Lung (tissue), 11 donors: ENCODE measurements at regions not wholly inside any gene's neighbourhood (a gene's known extent, or its start where the extent isn't known, plus 50 kb on each side); places are given as distances from the start of the nearest gene placed in this dataset.

Source experiments
- ATAC-seq: fragments of 200-7000 bp; cut with Tn5 transposase; one replicate; pipeline ENCODE4 v1.9.1; 2020; ENCODE audit warnings: moderate number of reproducible peaks; ENCODE audit not compliant: insufficient read depth, low FRiP score
- DNase-seq, 3 donors: peaks; one replicate each; pipeline ENCODE4 v3.0.0-alpha.2; 2013 to 2017
- H3K27ac ChIP-seq, 2 donors: one replicate each; pipeline ENCODE4 v1.5.1; 2013; ENCODE audit warnings: mild to moderate bottlenecking in 2 of 2, moderate library complexity in 2 of 2, control low read depth in 1 of 2, inconsistent platforms in 1 of 2, low read depth in 1 of 2, low read length in 1 of 2
- H3K27me3 ChIP-seq, 3 donors: one replicate each; pipeline ENCODE4 v1.5.1; 2013; ENCODE audit warnings: low read length in 2 of 3; ENCODE audit not compliant: control insufficient read depth in 3 of 3, insufficient read depth in 3 of 3
- H3K36me3 ChIP-seq, 4 donors: one replicate each; pipeline ENCODE4 v1.5.1; 2013; ENCODE audit warnings: low read length in 4 of 4, mild to moderate bottlenecking in 1 of 4, moderate library complexity in 1 of 4; ENCODE audit not compliant: control insufficient read depth in 4 of 4, insufficient read depth in 4 of 4
- H3K4me1 ChIP-seq, 5 donors: one replicate each; pipeline ENCODE4 v1.5.1; 2013; ENCODE audit warnings: low read length in 5 of 5, mild to moderate bottlenecking in 2 of 5, moderate library complexity in 1 of 5; ENCODE audit not compliant: control insufficient read depth in 5 of 5, insufficient read depth in 5 of 5
- H3K4me3 ChIP-seq: one replicate; pipeline ENCODE4 v1.5.1; 2013; ENCODE audit warnings: mild to moderate bottlenecking, control low read depth, moderate library complexity
- H3K9ac ChIP-seq, 2 donors: one replicate each; pipeline ENCODE4 v1.5.1; 2013; ENCODE audit warnings: low read length in 2 of 2, control low read depth in 1 of 2; ENCODE audit not compliant: insufficient read depth in 1 of 2
- H3K9me3 ChIP-seq, 4 donors: one replicate each; pipeline ENCODE4 v1.5.1; 2013; ENCODE audit warnings: low read length in 3 of 4, mild to moderate bottlenecking in 1 of 4, moderate library complexity in 1 of 4; ENCODE audit not compliant: control insufficient read depth in 4 of 4, insufficient read depth in 3 of 4
- CTCF ChIP-seq: IDR thresholded peaks from 2 replicates; pipeline ENCODE4 v1.5.1; 2012; ENCODE audit warnings: mild to moderate bottlenecking; ENCODE audit errors: control extremely low read depth, extremely low read depth
- WGBS, 2 donors: extraction: QIAGEN DNeasy Blood & Tissue Kit; methylation state at CpG; one replicate each; pipeline ENCODE4 v1.1.7; 2013; 5-methylcytosine and 5-hydroxymethylcytosine counted together
- donor health status: control.
- donor health status: control.
- donor health status: Bipolar disorder and iron deficiency.
- donor health status: healthy.
- donor health status: DM: yes; HTN: yes; CAD: no.

DNA sequence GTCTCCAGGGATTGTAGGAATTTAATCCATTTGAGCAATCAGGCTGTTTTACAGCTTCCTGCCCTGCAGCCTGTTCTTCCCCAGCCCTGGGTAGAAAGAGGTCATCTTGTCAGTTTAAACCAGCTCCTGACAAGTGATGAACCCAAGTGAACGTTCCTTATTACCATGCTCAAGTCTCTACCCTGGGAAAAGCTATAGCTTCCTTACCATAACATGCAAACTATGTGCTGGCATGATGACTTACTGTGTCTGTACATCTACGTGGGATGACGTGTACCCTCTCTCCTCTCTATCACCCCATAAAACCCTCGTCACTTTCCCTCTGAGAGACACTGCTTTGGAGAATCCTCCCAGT is 452.2 kb downstream of the XYLT1 start:
- 59 to 74% methylated on average over 4 of the region's 4 CpGs for WGBS, 2 donors
- Histone ChIP-seq H3K9ac (no peak overlapping the region), H3K4me3 (no peak overlapping the region), H3K27me3 (no peaks in the 10 kb centered on the region), H3K9me3 (peaks cover 0 to 1% (median 0%) of the 10 kb centered on the region in 4 donors), H3K27ac (no peak overlapping the region), H3K4me1 (no peaks in the 10 kb centered on the region), H3K36me3 (no peaks in the 10 kb centered on the region)
- no peak for DNase-seq
- TF ChIP-seq CTCF: no peak
- ATAC-seq: no peak

DNA sequence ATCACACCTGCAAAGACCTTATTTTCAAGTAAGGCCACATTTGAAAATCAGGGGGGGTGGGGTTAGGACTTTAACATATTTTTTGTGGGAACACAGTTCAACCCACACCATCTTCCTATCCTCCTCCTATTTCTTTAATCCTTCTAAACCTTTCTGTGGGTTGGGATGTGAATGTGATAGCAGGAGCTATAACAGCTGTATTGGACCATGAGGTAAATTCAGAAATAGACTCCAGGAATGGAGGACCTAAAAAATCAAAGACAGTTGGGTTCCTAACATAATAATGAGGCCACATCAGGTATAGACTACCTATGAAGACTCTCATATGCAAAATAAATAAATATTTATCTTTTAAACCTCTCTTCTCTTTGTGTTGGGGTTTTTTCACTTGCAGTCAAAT is 451.4 kb downstream of the XYLT1 start:
- Histone ChIP-seq H3K4me1 (no peaks in the 10 kb centered on the region), H3K36me3 (no peaks in the 10 kb centered on the region), H3K27ac (no peak overlapping the region), H3K9me3 (peaks cover 0 to 1% (median 0%) of the 10 kb centered on the region in 4 donors), H3K9ac (no peak overlapping the region), H3K27me3 (no peaks in the 10 kb centered on the region), H3K4me3 (no peak overlapping the region)
- no peak for TF ChIP-seq CTCF
- no peak for ATAC-seq
- DNase-seq: no peak

- 65 to 71% methylated on average over 4 of the region's 4 CpGs for WGBS, 2 donors
- H3K4me3 ChIP-seq: no peak overlapping the region
- no peak overlapping the region for H3K27ac ChIP-seq
- H3K36me3 ChIP-seq: no peaks in the 10 kb centered on the region
- TF ChIP-seq CTCF: no peak
- H3K9me3 ChIP-seq: no peaks in the 10 kb centered on the region
- no peaks in the 10 kb centered on the region for H3K4me1 ChIP-seq
- ATAC-seq (no peak), DNase-seq (no peak)
- H3K9ac ChIP-seq: no peak overlapping the region
- no peaks in the 10 kb centered on the region for H3K27me3 ChIP-seq
Measured at GRCh38 chr16:17023606-17024005, 447.2 kb downstream of the XYLT1 start.

DNA sequence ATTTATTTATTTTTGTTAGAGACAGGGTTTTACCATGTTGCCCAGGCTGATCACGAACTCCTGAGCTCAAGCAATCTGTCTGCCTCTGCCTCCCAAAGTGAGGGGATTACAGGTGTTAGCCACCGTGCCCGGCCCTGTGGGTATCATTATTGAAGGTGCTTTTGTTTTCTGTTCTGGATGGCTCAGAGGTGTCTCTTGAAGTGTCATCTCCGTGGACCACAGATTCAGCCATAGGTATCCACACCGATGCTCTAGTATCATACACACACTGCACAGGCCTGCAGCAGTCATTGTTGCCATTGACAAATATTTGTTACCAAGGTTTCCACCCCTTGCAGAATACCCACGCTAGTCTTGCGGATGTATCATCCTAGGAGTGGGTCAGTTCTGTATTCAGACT is 446.2 kb downstream of the XYLT1 start:
- 89% methylated on average over 7 of the region's 7 CpGs for WGBS, 2 donors

More for the DNA sequence above, 446.2 kb downstream of the XYLT1 start:
- no peak for TF ChIP-seq CTCF
- ATAC-seq (no peak), DNase-seq (no peak)
- no peak overlapping the region for H3K4me3 ChIP-seq
- H3K36me3 ChIP-seq: no peaks in the 10 kb centered on the region
- H3K9ac ChIP-seq: no peak overlapping the region
- no peaks in the 10 kb centered on the region for H3K27me3 ChIP-seq
- no peaks in the 10 kb centered on the region for H3K4me1 ChIP-seq
- no peaks in the 10 kb centered on the region for H3K9me3 ChIP-seq
- no peak overlapping the region for H3K27ac ChIP-seq
